ENCODE measurements at regions not wholly inside any gene's neighbourhood (a gene's known extent, or its start where the extent isn't known, plus 50 kb on each side); places are given as distances from the start of the nearest gene placed in this dataset.

DNA sequence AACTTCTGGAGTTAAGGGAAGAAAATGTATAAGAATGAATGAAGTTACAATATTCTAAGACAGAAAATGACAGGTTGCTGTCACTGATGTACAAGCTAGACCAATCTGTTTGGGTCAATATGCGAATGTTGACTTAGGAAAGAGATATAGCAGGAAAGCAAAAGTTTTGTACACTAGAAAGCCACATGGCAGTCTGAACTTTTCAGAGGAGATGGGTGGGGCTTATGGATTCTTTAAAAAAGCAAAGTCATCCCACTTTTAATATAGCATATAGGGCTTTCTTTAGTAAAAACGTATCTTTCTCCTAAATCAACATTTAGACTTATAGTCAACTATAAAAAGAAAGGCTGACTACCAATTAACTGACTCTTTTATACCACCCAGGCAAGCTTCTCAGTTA, 381.2 kb downstream of the PTPRC start:
- Histone ChIP-seq H3K36me3 (ENCODE audit: insufficient read depth, low read length) (no peaks in the 10 kb centered on the region), H3K4me2 (ENCODE audit: low read length) (no peak overlapping the region), H3K9me3 (ENCODE audit: low read length) (no peaks in the 10 kb centered on the region), H2AFZ (ENCODE audit: low read depth, low read length) (no peak overlapping the region), H3F3A (ENCODE audit: insufficient read depth, low read length, poor library complexity, severe bottlenecking) (no peaks in the 10 kb centered on the region), H4K20me1 (ENCODE audit: insufficient read depth) (no peaks in the 10 kb centered on the region), H3K27me3 (ENCODE audit: insufficient read depth, low read depth, low read length) (no peaks in the 10 kb centered on the region), H3K9ac (ENCODE audit: low read length) (no peak overlapping the region), H3K9me2 (ENCODE audit: insufficient read depth, low read length) (no peaks in the 10 kb centered on the region), H3K27ac (ENCODE audit: low read length) (no peak overlapping the region), H3K4me3 (ENCODE audit: low read length) (no peak overlapping the region), H3K79me2 (replicated peaks; ENCODE audit: insufficient read depth, low read length) (no peaks in the 10 kb centered on the region)
- TF ChIP-seq, protein P1, sequence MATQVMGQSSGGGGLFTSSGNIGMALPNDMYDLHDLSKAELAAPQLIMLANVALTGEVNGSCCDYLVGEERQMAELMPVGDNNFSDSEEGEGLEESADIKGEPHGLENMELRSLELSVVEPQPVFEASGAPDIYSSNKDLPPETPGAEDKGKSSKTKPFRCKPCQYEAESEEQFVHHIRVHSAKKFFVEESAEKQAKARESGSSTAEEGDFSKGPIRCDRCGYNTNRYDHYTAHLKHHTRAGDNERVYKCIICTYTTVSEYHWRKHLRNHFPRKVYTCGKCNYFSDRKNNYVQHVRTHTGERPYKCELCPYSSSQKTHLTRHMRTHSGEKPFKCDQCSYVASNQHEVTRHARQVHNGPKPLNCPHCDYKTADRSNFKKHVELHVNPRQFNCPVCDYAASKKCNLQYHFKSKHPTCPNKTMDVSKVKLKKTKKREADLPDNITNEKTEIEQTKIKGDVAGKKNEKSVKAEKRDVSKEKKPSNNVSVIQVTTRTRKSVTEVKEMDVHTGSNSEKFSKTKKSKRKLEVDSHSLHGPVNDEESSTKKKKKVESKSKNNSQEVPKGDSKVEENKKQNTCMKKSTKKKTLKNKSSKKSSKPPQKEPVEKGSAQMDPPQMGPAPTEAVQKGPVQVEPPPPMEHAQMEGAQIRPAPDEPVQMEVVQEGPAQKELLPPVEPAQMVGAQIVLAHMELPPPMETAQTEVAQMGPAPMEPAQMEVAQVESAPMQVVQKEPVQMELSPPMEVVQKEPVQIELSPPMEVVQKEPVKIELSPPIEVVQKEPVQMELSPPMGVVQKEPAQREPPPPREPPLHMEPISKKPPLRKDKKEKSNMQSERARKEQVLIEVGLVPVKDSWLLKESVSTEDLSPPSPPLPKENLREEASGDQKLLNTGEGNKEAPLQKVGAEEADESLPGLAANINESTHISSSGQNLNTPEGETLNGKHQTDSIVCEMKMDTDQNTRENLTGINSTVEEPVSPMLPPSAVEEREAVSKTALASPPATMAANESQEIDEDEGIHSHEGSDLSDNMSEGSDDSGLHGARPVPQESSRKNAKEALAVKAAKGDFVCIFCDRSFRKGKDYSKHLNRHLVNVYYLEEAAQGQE (IDR thresholded peaks at IDR 0.05; ENCODE audit: borderline replicate concordance), result no peak
- TF ChIP-seq MXI1 (conservative IDR thresholded peaks at IDR 0.05; ENCODE audit: poor library complexity, severe bottlenecking) (no peak), POLR2AphosphoS5 (IDR thresholded peaks at IDR 0.05) (no peak), SMC3 (conservative IDR thresholded peaks at IDR 0.05; ENCODE audit: poor library complexity) (no peak), EZH2 (IDR thresholded peaks at IDR 0.05; ENCODE audit: borderline replicate concordance, insufficient read depth, low read length, poor library complexity, severe bottlenecking) (no peak), RAD21 (conservative IDR thresholded peaks at IDR 0.05) (no peak), EP300 (conservative IDR thresholded peaks at IDR 0.05; ENCODE audit: poor library complexity, severe bottlenecking) (no peak), TAF1 (IDR thresholded peaks at IDR 0.05; ENCODE audit: low read depth) (no peak)
- TF ChIP-seq, protein P2, sequence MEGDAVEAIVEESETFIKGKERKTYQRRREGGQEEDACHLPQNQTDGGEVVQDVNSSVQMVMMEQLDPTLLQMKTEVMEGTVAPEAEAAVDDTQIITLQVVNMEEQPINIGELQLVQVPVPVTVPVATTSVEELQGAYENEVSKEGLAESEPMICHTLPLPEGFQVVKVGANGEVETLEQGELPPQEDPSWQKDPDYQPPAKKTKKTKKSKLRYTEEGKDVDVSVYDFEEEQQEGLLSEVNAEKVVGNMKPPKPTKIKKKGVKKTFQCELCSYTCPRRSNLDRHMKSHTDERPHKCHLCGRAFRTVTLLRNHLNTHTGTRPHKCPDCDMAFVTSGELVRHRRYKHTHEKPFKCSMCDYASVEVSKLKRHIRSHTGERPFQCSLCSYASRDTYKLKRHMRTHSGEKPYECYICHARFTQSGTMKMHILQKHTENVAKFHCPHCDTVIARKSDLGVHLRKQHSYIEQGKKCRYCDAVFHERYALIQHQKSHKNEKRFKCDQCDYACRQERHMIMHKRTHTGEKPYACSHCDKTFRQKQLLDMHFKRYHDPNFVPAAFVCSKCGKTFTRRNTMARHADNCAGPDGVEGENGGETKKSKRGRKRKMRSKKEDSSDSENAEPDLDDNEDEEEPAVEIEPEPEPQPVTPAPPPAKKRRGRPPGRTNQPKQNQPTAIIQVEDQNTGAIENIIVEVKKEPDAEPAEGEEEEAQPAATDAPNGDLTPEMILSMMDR (IDR thresholded peaks at IDR 0.05; ENCODE audit: poor library complexity, severe bottlenecking), result no peak

DNA sequence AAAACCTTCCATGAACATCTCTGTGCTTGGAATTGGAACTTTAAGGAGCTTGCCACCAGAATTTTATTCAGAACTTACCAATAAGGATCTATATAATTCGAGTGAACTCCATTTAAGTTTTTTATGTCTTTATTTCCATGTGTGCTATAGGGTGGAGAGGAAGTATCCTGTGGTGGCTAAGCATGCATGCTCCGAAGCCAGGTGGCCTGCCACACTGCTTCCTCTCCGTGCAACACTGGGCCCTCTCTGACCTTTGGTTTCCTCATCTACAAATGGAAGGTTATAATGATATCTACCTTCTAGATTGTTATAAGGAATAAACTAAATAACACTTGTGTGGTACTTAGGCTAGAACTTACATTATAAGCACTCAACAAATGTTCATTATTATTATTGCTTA, 382.1 kb downstream of the PTPRC start:
- no peaks in the 10 kb centered on the region for H3K9me3 ChIP-seq (ENCODE audit: low read length)
- no peaks in the 10 kb centered on the region for H3F3A ChIP-seq (ENCODE audit: insufficient read depth, low read length, poor library complexity, severe bottlenecking)

More for the DNA sequence above, 382.1 kb downstream of the PTPRC start:
- H3K9me2 ChIP-seq (ENCODE audit: insufficient read depth, low read length), result no peaks in the 10 kb centered on the region
- H2AFZ ChIP-seq (ENCODE audit: low read depth, low read length), result no peak overlapping the region
- no peaks in the 10 kb centered on the region for H3K36me3 ChIP-seq (ENCODE audit: insufficient read depth, low read length)
- no peak overlapping the region for H3K27ac ChIP-seq (ENCODE audit: low read length)
- no peaks in the 10 kb centered on the region for H3K79me2 ChIP-seq (replicated peaks; ENCODE audit: insufficient read depth, low read length)
- H3K9ac ChIP-seq (ENCODE audit: low read length), result no peak overlapping the region
- no peaks in the 10 kb centered on the region for H3K27me3 ChIP-seq (ENCODE audit: insufficient read depth, low read depth, low read length)
- TF ChIP-seq EZH2 (IDR thresholded peaks at IDR 0.05; ENCODE audit: borderline replicate concordance, insufficient read depth, low read length, poor library complexity, severe bottlenecking) (no peak), RAD21 (conservative IDR thresholded peaks at IDR 0.05) (no peak), EP300 (conservative IDR thresholded peaks at IDR 0.05; ENCODE audit: poor library complexity, severe bottlenecking) (no peak), POLR2AphosphoS5 (IDR thresholded peaks at IDR 0.05) (no peak), TAF1 (IDR thresholded peaks at IDR 0.05; ENCODE audit: low read depth) (no peak), MXI1 (conservative IDR thresholded peaks at IDR 0.05; ENCODE audit: poor library complexity, severe bottlenecking) (no peak), SMC3 (conservative IDR thresholded peaks at IDR 0.05; ENCODE audit: poor library complexity) (no peak)
- TF ChIP-seq, protein P1 (IDR thresholded peaks at IDR 0.05; ENCODE audit: borderline replicate concordance), result no peak
- TF ChIP-seq, protein P2 (IDR thresholded peaks at IDR 0.05; ENCODE audit: poor library complexity, severe bottlenecking), result no peak
- H3K4me3 ChIP-seq (ENCODE audit: low read length), result no peak overlapping the region
- H3K4me2 ChIP-seq (ENCODE audit: low read length), result no peak overlapping the region
- H4K20me1 ChIP-seq (ENCODE audit: insufficient read depth), result no peaks in the 10 kb centered on the region

All from neural cell (in vitro differentiated cells).